Neural crest cell (in vitro differentiated cells): ENCODE measurements at regions not wholly inside any gene's neighbourhood (a gene's known extent, or its start where the extent isn't known, plus 50 kb on each side); places are given as distances from the start of the nearest gene placed in this dataset.
"Not testable (repeated sequence)": the region's sequence is repeated elsewhere in the genome, so short reads cannot be mapped to it uniquely, and the experiment has no call there.

Experiments used
- DNase-seq: peaks from one replicate; pipeline ENCODE4 v3.0.0; 2021; ENCODE audit warnings: low read depth, mixed read lengths, low spot score
- H3K27ac Mint-ChIP-seq: one replicate; pipeline ENCODE4 v1.8.0; 2021; ENCODE audit warnings: mild to moderate bottlenecking, mixed read lengths; ENCODE audit not compliant: unreplicated experiment
- H3K27me3 Mint-ChIP-seq: 2 replicates; pipeline ENCODE4 v1.8.0; 2021; ENCODE audit warnings: low read depth, mild to moderate bottlenecking, mixed read lengths
- H3K36me3 Mint-ChIP-seq: 2 replicates; pipeline ENCODE4 v1.8.0; 2021; ENCODE audit warnings: low read depth, mild to moderate bottlenecking, mixed read lengths
- H3K4me1 Mint-ChIP-seq: 2 replicates; pipeline ENCODE4 v1.8.0; 2021; ENCODE audit warnings: mixed read lengths
- H3K4me3 Mint-ChIP-seq: one replicate; pipeline ENCODE4 v1.8.0; 2021; ENCODE audit warnings: mild to moderate bottlenecking, mixed read lengths
- H3K9me3 Mint-ChIP-seq: 2 replicates; pipeline ENCODE4 v1.8.0; 2021; ENCODE audit warnings: mixed read lengths
- TF ChIP-seq, protein P1 (sequence below): fragments of 200-600 bp; sonication (generic); conservative IDR thresholded peaks from 2 replicates; pipeline ENCODE4 v1.5.0; 2021; ENCODE audit warnings: antibody characterized with exemption, mild to moderate bottlenecking

DNA sequence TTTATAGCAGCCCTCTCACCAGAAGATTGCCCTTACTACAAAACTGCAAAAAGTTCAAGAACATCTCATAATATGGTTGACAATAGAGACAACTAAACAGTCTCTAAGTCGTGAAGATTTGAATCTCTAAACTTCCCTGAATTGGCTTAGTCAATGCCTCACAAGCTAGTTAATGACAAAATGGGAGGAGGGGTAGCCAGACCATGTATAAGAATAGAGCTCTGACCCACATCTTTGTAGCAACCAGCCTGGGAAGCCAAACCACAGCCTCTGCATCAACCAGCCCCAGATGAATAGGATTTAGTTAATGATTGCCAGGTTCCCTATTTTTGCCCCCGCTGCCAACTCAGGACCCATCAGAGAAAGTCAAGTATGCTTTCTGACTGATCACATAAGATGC, 1265.9 kb upstream of the PCDH10 start:
- H3K9me3 Mint-ChIP-seq, H3K4me1 Mint-ChIP-seq, H3K36me3 Mint-ChIP-seq, H3K4me3 Mint-ChIP-seq, DNase-seq, H3K27me3 Mint-ChIP-seq, H3K27ac Mint-ChIP-seq: not testable (repeated sequence)

DNA sequence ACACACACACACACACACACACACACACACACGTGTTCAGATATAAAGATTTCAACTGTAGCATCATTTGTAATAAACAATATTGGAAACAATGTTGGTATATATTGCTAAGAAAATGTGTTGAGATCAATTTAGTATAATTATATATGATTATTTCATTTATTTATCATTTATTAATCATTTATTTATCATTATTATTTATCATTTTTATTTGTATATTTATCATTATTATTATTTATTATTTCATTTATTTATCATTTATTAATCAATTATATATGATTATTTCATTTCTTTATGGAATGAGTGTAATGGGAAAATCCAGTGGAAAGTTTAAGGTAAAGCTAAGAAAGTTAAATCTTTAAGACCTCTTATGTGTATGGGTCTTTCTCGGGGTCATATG, 1223.4 kb upstream of the PCDH10 start:
- not testable (repeated sequence) for H3K36me3 Mint-ChIP-seq, H3K4me1 Mint-ChIP-seq, H3K27ac Mint-ChIP-seq, H3K4me3 Mint-ChIP-seq, H3K9me3 Mint-ChIP-seq, H3K27me3 Mint-ChIP-seq, DNase-seq

DNA sequence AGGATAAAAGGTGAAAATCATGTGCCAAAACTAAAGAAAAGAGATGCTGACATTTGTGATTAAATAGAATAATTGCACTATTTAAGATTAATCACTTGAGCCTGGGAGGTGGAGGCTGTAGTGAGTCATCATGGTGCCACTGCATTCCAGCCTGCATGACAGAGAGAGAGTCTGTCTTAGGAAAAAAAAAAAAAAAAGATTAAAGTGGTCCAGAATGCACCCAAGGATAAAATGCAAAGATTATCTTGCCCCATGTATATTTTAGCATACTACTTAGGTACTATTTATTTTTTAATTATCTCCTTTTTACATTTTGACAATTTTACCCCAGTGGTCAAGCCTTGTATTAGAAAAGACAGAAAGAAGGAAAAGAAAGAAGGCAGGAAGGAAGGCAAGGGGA, 1181.4 kb upstream of the PCDH10 start:
- H3K27ac Mint-ChIP-seq, H3K36me3 Mint-ChIP-seq: not testable (repeated sequence)

GRCh38 chr4:131974730-131975129, 1174.4 kb upstream of the PCDH10 start:
- no peak for DNase-seq
- Mint-ChIP-seq H3K9me3 (peaks cover 8% of the 10 kb centered on the region), H3K4me1 (no peaks in the 10 kb centered on the region), H3K27me3 (no peaks in the 10 kb centered on the region), H3K27ac (no peak overlapping the region), H3K4me3 (no peak overlapping the region), H3K36me3 (peaks cover 13% of the 10 kb centered on the region)
- TF ChIP-seq, protein P1, sequence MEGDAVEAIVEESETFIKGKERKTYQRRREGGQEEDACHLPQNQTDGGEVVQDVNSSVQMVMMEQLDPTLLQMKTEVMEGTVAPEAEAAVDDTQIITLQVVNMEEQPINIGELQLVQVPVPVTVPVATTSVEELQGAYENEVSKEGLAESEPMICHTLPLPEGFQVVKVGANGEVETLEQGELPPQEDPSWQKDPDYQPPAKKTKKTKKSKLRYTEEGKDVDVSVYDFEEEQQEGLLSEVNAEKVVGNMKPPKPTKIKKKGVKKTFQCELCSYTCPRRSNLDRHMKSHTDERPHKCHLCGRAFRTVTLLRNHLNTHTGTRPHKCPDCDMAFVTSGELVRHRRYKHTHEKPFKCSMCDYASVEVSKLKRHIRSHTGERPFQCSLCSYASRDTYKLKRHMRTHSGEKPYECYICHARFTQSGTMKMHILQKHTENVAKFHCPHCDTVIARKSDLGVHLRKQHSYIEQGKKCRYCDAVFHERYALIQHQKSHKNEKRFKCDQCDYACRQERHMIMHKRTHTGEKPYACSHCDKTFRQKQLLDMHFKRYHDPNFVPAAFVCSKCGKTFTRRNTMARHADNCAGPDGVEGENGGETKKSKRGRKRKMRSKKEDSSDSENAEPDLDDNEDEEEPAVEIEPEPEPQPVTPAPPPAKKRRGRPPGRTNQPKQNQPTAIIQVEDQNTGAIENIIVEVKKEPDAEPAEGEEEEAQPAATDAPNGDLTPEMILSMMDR = no peak

More for the DNA sequence above, 1181.4 kb upstream of the PCDH10 start:
- not testable (repeated sequence) for H3K9me3 Mint-ChIP-seq, H3K4me1 Mint-ChIP-seq, H3K27me3 Mint-ChIP-seq, H3K4me3 Mint-ChIP-seq, DNase-seq

DNA sequence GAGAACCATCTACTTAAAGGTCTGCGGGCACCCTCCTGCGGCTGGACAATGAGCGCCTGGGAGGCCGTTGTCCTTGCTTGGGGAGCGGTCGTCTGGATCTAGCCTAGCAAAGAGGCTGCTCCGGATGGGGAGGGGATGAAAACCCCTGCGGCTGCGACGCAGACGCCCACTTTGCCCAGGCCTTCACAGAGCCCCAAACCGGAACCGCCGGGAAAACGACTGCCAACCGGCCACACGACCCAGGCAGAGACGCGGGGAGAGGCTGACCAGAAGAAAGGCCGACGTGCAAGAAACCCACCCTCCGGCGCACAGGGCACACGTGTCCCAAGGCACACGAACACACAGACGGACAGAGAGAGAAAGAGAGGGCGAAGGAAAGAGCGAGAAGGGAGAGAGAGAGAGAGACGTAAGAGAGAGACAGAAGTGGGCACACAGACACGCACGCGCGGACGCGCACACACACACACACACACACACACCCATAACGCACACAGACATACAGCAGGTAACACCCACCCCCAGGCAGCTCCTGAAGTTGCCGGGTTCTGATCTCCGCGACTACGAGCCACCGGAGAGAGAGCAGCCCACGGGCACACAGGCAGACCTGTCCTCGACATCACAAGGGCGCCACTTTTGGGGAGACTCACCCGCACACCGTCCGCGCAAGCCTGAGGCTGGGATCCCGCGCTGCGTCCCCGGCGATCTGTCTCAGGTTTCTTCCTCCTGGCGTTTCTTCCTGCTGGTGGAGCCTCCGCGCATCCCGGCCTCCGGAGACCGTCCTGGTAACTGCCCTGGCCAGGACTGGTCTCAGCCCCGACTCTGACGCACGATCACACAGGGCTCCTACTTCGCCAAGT, 1173.6 kb upstream of the PCDH10 start:
- H3K4me3 Mint-ChIP-seq, DNase-seq, H3K27ac Mint-ChIP-seq, H3K27me3 Mint-ChIP-seq, H3K4me1 Mint-ChIP-seq, H3K9me3 Mint-ChIP-seq: not testable (repeated sequence)
- H3K36me3 Mint-ChIP-seq = peaks cover 13% of the 10 kb centered on the region

DNA sequence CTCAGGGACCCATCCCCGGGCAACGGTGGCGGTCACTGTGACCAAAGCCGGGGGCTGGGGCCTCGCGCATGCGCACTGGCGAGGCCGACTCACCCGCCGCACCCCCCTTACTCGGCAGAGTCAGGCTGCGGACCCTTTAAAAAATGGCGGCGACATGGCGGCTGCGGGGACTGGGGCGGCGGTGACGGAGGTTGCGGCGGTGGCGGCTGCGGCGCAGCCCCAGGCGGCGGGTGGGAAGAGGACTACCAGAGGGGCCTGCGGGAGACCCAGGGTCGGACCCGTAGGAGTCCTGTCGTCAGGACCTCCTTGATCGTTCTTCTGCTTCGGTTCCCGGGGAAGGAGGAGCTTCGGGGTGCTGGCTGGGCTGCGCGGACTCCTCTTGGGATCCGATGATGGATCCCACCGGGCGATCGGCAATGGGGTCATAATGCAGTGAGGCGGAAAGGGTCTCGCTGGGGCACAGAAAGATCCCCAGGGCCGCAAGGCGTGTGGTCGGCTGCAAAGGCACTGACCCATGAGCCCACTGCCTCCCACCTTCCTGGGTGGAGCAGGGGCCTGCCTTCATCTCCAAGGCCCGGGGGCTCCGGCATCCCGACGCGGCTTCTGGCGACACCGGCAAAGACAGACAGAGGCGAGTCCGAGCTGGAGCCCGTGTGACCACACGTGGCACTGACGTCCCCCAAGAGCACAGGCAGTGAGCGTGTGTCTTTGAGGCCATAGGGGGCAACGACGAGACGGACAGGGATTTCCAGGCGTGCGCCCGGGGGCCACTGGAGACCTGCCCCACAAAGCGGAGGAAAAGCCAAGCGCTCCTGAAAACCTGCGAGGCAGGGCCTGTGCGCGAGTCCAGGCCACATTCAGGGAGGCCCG, 1172.7 kb upstream of the PCDH10 start:
- not testable (repeated sequence) for DNase-seq, H3K4me1 Mint-ChIP-seq

DNA sequence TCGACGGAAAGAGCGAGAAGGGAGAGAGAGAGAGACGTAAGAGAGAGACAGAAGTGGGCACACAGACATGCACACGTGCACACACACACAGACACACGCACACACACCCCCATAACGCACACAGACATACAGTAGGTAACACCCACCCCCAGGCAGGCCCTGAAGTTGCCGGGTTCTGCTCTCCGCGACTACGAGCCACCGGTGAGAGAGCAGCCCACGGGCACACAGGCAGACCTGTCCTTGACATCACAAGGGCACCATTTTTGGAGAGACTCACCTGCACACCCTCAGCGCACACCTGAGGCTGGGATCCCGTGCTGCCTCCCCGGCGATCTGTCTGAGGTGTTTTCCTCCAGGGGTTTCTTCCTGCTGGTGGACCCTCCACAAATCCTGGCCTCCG, 1171.0 kb upstream of the PCDH10 start:
- TF ChIP-seq, protein P1 = no peak
- no peaks in the 10 kb centered on the region for H3K27me3 Mint-ChIP-seq
- H3K27ac Mint-ChIP-seq = no peak overlapping the region
- DNase-seq = no peak
- H3K9me3 Mint-ChIP-seq = peaks cover 8% of the 10 kb centered on the region
- no peaks in the 10 kb centered on the region for H3K4me1 Mint-ChIP-seq
- H3K4me3 Mint-ChIP-seq = no peak overlapping the region
- H3K36me3 Mint-ChIP-seq = peaks cover 13% of the 10 kb centered on the region

More for the DNA sequence above, 1172.7 kb upstream of the PCDH10 start:
- H3K36me3 Mint-ChIP-seq = peaks cover 13% of the 10 kb centered on the region
- H3K27me3 Mint-ChIP-seq, H3K9me3 Mint-ChIP-seq, H3K4me3 Mint-ChIP-seq, H3K27ac Mint-ChIP-seq: not testable (repeated sequence)

- Mint-ChIP-seq H3K9me3 (peaks cover 3% of the 10 kb centered on the region), H3K4me3 (no peak overlapping the region), H3K36me3 (no peaks in the 10 kb centered on the region), H3K4me1 (no peaks in the 10 kb centered on the region), H3K27ac (no peak overlapping the region), H3K27me3 (no peaks in the 10 kb centered on the region)
- no peak for DNase-seq
- TF ChIP-seq, protein P1 = no peak
Observed at GRCh38 chr4:131989576-131989975, 1159.5 kb upstream of the PCDH10 start.
